ENCODE measurements at regions not wholly inside any gene's neighbourhood (a gene's known extent, or its start where the extent isn't known, plus 50 kb on each side); places are given as distances from the start of the nearest gene placed in this dataset.
"Not testable (repeated sequence)": the region's sequence is repeated elsewhere in the genome, so short reads cannot be mapped to it uniquely, and the experiment has no call there.

GRCh38 chr20:52098186-52098585 is 93.4 kb downstream of the ZFP64 start:
- DNase-seq (ENCODE audit: low spot score), result no peak

- no peak for DNase-seq (ENCODE audit: low spot score)
Observed at GRCh38 chr20:52096117-52096516, 95.5 kb downstream of the ZFP64 start.

GRCh38 chr20:52094693-52095092 is 96.9 kb downstream of the ZFP64 start:
- no peak for DNase-seq (ENCODE audit: low spot score)

GRCh38 chr20:52093575-52093974 is 98.0 kb downstream of the ZFP64 start:
- DNase-seq (ENCODE audit: low spot score), result no peak

GRCh38 chr20:52090035-52090434 is 101.5 kb downstream of the ZFP64 start:
- no peak for DNase-seq (ENCODE audit: low spot score)

GRCh38 chr20:52087471-52087870 is 104.1 kb downstream of the ZFP64 start:
- DNase-seq (ENCODE audit: low spot score), result no peak

- DNase-seq (ENCODE audit: low spot score), result no peak
Observed at GRCh38 chr20:52086878-52087277, 104.7 kb downstream of the ZFP64 start.

- no peak for DNase-seq (ENCODE audit: low spot score)
Observed at GRCh38 chr20:52084727-52085126, 106.9 kb downstream of the ZFP64 start.

- DNase-seq (ENCODE audit: low spot score), result peak; percentile 82
Observed at GRCh38 chr20:52083627-52084232, 107.8 kb downstream of the ZFP64 start.

GRCh38 chr20:52082612-52083011 is 109.0 kb downstream of the ZFP64 start:
- no peak for DNase-seq (ENCODE audit: low spot score)

- no peak for DNase-seq (ENCODE audit: low spot score)
Observed at GRCh38 chr20:52081791-52082190, 109.8 kb downstream of the ZFP64 start.

GRCh38 chr20:52081066-52081465 is 110.5 kb downstream of the ZFP64 start:
- DNase-seq (ENCODE audit: low spot score), result no peak

- DNase-seq (ENCODE audit: low spot score), result no peak
Observed at GRCh38 chr20:52078289-52078688, 113.3 kb downstream of the ZFP64 start.

- no peak for DNase-seq (ENCODE audit: low spot score)
Observed at GRCh38 chr20:52076164-52076563, 115.4 kb downstream of the ZFP64 start.

- no peak for DNase-seq (ENCODE audit: low spot score)
Observed at GRCh38 chr20:52075400-52075799, 116.2 kb downstream of the ZFP64 start.

- DNase-seq (ENCODE audit: low spot score), result no peak
Observed at GRCh38 chr20:52071136-52071535, 120.4 kb downstream of the ZFP64 start.

GRCh38 chr20:52064931-52065330 is 126.6 kb downstream of the ZFP64 start:
- no peak for DNase-seq (ENCODE audit: low spot score)

GRCh38 chr20:52062452-52063209 is 128.9 kb downstream of the ZFP64 start:
- no peak for DNase-seq (ENCODE audit: low spot score)

- no peak for DNase-seq (ENCODE audit: low spot score)
Observed at GRCh38 chr20:52060794-52061714, 130.5 kb downstream of the ZFP64 start.

GRCh38 chr20:52057133-52057532 is 134.4 kb downstream of the ZFP64 start:
- DNase-seq (ENCODE audit: low spot score), result not testable (repeated sequence)

GRCh38 chr20:52056203-52057062 is 135.1 kb downstream of the ZFP64 start:
- no peak for DNase-seq (ENCODE audit: low spot score)

GRCh38 chr20:52054123-52054522 is 137.5 kb downstream of the ZFP64 start:
- no peak for DNase-seq (ENCODE audit: low spot score)
